Activated CD4-positive, alpha-beta T cell treated with anti-CD3 and anti-CD28 coated beads, Interleukin-2, Interleukin-6, amounts not matched to agents 100 ng/mL and 50 ng/mL, durations not matched to agents 16 hours and 8 hours (primary cell): ENCODE measurements at regions not wholly inside any gene's neighbourhood (a gene's known extent, or its start where the extent isn't known, plus 50 kb on each side); places are given as distances from the start of the nearest gene placed in this dataset.

Experiments used
- DNase-seq: peaks from one replicate; pipeline ENCODE4 v3.0.0-alpha.2; 2020

DNA sequence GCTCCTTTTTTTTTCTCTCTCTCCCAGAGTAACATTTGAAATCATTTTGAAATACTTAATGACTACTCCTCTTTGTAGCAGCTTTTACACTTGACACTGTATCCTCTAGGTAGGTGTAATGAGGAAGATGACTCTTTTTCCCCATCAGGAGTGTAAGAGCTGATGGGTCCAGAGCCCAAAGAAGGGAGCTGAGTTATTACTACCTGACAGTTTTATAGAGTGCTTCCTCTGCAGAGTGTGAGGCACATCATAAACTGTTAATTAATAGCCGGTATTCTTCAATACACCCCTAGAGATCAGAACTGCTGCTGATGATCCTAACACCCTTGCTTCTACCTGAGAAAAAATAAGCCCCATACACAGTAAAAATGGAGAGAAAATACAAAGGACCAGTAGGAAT lies 279.8 kb upstream of the SEMA3A start:
- DNase-seq, result no peak

DNA sequence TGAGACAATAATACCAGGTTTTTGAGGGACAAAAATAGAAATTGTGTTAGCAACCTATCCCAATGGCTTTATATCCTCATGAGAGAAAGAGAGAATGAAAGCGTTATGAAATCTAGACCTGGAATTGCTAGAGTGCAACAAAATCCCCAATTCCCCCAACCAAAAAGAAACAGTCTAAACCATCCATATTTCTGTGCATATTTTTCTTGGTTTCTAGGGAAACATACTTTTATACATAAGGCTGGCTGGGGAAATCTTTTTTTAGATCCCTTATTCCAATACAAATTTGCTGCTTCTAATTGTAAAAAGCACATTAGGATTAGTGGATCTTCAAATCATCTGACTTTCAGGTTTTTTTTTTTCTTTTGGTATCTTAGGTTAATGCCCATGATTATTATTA lies 277.0 kb upstream of the SEMA3A start:
- no peak for DNase-seq

DNA sequence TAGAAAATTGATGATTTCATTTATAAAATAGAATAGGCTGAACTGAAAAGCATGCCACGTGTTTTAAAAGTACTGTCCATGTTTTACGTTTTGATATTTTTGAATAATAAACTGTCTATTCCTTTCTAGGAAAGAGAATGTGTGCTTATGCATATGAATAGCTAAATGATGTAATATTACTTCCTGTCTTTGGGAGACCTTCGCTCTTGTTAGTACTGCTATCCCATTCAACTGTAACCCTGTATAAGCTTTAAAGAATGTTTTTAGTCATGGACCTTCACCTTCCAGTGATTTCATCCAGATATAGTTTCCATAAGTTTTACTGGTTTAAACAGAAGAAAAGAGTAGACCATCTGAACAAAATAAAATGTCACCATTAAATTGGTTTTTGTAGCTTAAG lies 274.4 kb upstream of the SEMA3A start:
- DNase-seq, result no peak

DNA sequence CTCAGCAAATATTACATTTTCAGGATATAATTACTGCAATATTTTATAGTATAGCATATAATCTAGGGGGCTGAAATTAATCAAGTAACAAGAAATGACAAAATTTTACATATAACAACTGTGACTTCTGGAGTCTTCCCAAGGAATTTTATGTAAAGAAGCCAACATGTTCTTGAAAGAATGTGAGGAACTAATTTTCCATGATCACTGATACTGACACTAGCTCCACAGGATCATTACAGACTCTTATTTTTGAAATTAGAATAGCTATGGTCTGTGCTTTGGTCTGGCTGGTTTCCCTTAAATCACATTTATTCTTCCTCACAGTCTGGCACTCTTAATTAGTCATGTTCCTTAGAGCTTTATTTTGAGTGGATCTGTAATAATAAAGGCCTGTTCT lies 267.7 kb upstream of the SEMA3A start:
- DNase-seq, result no peak

DNA sequence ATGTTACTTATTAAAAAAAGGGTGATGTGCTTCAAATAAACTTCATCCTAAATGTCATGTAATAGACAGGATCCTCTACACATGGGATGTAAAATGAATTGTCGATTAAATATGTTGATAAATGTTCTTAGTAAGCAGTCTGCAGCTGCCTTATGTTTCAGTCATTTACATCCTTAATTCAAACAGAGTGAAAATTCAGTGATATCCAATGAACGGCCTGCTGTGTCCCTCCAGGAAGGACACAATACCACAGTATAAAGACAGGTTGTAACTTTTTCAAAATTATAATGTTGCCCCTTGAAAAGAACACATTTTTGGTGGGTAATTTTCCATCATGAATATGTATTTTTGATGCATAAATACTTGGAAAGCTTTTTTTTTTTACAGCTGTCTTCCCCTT lies 266.5 kb upstream of the SEMA3A start:
- no peak for DNase-seq

DNA sequence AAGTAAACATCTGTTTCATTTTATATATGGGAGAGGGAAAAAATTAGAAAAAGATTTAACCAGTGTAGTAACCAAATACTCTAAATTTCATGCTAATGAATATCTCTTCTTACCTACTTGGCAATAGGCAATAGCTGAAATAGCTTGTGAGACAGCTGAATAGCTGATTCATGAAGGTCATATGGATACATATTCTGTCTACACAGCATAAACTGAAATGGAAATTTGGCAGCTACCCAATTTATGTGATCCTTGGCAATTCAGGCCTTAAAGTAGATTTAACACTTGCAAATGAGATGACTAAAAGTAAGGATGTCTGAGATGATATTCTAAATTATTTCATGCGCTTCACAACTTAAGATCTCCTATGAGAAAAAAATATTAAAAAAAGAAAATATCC lies 261.2 kb upstream of the SEMA3A start:
- DNase-seq, result no peak

DNA sequence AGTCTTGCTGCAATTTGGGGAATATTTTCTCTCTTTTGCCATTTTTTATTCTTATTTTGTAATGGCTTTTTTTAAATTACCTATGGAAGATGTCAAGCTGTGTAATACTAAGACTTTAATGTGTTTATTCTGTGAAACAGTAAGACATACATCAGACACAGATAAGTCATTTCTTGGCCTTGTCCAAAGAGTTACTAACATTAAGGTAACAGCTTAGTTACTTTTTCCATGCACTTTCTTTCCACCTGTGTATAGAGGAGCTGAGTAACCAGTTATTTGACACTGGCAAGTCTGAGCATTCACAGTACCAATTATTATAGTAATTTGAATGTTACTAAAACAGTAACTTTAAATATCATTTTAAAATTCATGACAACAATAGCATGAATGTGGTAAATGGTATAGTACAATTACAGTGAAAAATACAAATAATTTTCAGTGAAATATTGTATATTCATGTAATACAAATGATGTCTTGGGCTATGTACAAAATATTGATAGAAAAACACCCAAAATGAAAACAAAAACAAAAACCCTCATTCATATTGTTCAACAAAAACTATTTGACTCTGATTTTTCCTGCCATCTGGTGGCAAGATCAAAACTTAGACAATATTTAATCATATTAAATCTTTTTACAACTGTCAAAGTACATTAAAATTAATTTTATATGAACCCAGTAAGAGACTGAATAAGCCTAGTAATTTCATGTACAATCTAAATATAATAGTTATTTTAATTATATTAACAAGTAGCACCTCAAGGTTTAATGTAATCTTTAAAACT lies 259.8 kb upstream of the SEMA3A start:
- no peak for DNase-seq

DNA sequence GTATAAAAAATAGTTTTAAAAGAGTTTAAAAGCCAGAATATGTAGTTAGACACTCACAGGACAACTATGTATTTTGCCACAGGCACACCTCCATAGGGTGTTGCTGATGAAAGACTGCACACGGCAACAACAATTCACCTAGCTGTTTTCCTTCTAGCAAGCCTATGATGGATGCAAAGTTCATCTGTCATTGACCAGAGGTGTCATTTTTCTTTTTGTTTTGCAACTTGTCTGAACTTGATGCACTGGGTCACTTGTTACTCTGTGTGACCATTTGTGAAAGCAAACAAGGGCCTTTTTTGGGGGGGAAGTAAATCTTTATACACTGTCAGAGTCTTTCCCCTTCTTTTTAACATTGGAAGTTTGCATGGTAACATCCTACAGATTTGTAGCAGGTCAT lies 258.0 kb upstream of the SEMA3A start:
- no peak for DNase-seq

DNA sequence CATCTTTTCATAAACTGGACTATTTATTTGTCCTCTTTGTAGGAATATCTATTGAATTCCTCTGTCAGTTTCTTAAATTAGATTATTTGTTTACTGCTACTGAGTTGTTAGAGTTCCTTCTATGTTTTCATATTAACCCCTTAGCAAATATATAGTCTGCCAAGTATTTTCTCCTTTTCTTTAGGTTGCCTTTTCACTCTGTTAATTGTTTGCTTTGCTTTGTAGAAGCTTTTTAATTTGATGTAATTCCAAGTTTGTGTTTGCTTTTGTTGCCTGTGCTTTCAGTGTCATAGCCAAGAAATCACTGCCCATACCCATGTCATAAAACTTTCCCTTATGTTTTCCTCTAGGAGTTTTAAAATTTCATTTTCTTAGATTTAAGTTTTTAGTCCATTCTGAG lies 256.2 kb upstream of the SEMA3A start:
- no peak for DNase-seq

DNA sequence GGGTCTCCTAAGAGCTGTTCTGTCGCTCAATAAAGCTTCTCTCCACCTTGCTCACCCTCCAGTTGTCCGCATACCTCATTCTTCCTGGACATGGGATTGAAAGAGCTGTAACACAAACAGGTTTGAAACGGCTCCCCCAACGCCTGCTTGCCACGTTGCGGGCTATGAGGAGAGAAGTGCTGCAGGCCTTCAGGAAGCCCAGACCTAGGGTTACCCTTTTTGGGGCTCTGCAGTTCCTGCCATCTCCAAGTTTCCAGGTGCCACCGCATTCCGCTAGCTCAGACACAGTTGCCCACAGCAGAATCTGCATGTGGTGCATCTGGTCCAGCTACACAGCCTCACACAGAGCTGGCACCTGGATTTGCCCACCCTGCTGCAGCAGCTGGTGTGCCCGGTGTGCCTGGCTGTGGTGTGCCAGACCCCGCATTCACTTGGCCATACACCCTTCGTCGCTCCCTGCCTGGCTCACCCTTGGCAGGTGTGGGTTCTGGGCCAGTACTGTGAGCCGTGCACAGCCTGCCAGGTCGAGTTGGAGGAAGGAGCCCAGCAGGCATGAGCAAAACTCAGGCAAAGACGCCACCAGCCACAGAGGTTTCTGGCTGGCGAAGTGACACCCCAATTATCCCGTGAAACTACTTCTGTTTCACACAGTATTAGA lies 253.2 kb upstream of the SEMA3A start:
- DNase-seq, result no peak

DNA sequence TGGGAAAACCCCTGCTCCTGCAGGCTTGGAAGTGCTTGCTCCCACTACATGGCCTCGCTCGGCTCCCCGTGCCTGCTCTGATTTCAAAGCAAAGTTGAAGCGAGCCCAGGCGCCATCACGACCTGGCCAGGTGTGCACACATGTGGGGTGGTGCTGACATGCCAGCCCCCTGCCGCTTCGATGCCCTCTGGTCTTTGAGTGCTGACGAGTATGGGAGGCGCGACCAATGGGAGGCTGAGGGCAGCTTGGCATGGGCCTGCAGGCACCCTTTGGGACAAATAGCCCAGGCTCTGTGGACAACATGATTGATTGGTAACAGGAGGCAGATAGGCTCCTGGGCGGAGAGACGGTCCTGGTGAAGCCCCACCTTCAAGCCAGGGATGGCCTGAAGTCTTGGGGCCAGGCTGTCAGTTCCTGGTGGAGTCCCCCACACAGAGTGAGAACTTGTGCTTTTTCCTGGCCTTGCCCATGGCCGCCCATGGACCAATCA lies 252.4 kb upstream of the SEMA3A start:
- DNase-seq, result no peak

DNA sequence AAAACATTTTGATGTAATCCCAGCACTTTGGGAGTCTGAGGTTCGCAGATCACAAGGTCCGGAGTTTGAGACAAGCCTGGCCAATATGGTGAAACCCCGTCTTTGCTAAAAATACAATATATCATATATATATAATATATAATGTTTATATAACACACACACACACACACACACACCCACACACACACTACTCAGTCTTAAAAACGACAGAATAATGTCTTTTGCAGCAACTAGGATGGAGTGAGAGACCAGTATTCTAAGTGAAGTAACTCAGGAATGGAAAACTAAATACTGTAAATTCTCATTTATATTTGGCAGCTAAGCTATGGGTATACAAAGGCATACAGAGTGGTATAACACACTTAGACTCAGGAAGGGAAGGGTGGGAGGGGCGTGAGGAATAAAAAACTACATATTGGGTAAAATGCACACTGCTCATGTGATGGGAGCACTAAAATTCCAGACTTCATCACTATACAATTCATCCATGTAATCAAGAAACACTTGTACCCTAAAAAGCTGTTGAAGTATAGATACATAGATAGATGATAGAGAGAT lies 231.2 kb upstream of the SEMA3A start:
- no peak for DNase-seq

DNA sequence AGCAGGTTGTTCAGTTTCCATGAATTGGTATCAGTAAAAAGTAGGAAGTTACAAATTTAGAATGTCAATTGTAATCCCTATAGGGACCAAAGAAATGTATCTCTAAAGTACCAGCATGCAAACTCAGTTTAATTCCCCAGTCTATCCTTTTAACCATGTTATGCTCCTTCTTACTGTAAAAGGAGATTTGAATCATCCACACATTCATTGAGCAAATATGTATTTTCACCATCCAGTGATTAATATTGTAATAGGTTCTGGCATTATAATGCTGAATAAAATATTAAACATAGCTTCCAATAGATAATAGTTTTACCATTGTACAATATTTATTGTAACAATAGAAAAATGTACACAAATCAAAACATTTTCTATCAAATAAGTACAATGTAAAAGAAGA lies 228.2 kb upstream of the SEMA3A start:
- no peak for DNase-seq

DNA sequence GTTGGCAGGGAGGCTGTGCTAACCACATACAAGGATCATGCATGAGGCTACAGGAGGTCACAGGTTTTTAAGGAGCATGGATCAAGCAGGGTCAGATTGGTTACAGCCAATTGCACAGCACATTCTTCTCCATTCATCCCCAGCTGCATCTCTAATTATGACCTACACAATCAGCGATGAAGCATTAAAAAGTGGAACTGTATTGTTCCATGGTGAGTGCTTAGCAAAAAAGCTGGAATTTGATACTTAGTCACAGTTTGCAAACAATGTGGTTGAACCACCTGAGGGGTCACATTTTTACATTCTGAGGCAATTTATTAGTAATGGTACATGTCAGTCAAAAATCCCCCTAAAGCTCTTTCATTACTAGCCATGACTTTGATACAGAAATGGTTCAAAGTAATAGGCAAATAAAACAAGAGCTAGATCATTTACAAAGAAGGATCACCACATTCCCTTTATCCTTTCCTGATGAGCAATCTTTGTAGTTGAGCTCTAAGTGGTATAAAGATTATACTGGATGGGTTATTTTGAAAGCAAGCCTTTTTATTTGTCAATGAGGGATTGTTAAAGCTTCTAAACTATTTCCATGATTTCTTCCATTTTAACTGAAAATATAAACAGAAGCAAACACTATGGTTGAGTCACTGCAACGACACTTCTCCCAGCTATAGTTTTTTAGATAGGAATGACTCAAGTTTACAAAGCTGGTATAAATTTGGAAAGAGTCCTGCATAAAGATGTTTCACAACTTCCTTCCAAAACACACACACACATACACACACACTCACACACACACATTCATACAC lies 217.8 kb upstream of the SEMA3A start:
- DNase-seq, result no peak

DNA sequence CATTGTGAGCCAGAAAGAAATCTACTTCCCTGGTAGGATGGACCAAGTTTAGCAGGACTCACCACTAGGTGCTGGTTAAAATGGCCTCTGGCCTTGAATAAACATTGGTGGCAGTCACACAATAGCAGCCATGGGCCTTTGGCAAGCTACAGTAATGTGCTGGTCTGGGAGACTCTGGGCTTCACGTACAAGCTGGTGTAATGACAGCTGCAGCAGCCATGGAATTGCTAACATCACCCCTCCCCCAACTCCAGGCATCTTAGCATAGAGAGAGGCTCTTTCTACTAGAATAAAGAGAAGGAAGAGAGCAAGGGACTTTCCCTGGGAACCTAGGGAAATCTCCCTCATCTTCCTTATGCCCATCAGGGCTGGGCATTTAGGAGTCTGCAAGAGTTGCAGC lies 205.1 kb upstream of the SEMA3A start:
- no peak for DNase-seq

DNA sequence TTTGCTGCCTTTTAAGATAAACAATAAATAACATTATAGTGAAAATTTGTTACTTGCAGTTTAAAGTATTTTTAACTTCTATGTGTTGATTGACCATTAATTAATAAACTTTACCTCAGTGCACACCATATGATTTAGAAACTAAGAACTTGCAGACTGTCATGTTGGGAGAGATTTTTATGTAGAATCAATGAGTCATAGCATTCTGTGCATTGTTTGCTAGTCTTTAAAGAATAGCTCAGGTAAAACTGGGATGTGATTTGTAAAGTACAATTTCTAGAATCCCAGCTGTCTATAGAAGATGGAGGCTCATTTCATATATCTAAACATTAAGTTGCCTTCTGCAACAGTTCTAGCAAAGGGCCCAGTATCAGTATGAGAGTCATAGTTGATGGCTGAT lies 199.6 kb upstream of the SEMA3A start:
- DNase-seq, result no peak

DNA sequence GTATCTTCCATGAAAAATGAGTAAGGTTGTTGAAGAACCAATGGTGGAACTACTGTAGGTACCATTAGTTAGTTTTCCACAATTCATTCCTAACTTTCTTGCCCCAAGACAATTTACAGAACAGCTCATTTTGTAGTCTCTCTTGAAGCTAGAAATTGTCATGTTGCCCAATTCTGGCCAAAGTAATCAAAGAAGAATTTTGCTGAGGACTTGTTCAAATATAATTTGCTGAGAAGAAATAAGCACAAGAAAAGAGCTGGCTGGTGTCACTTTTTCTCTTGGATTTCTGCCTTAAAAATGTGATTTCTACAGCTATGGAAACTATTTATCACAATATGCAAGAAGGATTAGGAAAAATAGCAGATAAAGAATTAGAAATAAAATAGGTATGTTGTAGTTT lies 199.2 kb upstream of the SEMA3A start:
- DNase-seq, result no peak

DNA sequence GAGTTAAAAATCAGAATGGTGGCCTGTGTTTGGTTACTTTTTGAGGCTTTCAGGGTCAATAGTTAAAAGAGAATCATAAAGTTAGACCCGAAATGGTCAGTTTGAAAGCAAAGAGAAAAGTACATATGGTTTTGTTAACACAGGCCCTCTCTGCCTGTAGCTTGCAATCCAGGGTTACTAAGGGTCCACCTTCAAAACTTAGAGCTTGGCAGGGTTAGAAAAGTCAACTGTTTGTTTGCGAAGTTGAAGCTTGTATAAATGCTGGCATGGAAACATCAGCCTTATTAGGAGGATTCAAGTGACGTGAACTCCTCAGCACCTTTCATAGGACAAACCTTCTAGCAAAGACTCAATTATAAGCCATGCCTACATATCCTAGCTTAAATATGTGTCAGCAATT lies 196.3 kb upstream of the SEMA3A start:
- DNase-seq, result no peak

DNA sequence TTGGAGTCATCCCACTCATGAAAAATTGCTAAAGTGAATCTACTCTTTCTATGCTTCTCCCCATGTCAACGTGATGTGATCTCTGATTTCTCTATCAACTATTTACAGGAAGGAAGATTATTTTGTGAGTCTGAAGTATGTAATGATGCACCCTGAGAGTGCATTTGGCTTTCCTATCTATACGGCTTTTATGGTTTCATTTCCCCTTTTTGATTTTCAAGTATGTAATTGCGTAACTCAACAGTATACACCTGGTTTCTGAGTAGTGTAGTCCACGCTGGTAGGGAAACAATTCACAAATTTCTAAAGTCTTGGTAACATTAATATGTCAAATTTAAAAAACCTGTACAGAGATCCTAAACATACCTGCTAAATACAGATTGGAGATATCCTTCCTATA lies 194.7 kb upstream of the SEMA3A start:
- DNase-seq, result no peak

DNA sequence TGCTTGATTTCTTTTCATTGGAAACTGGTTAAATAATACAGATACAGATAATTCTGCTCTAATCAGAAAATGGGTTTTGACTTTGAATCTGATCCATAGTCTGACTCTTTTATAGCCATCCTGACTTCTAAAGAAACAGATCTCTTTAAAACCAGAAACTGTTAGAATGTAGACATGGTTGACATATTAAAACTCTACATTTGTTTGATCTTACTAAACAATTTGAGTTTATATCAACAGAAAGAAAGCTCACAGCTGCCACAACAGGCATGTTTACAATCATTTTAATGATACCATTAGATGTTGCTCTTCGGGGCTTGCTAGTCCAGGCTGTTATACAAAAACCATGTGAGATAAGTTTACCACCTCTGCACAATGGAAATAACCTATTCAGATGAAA lies 193.0 kb upstream of the SEMA3A start:
- no peak for DNase-seq

DNA sequence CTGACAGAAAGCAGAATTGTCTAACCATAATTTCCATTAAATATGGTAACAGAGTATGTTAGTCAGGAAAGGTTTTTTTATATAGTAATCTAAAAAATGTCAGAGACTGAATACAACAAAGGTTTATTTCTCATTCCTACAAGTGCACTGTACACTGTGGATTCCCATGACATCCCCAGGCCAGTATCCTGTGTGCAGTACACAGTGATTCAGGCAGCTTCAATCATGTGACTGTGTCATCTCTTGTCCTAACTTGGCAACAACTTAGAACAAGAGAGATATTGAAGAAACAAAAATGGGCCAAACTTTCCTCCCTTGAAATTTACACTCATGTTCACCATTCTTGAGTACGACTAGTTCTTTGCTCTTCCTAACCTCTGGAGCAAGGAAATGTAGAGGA lies 189.8 kb upstream of the SEMA3A start:
- no peak for DNase-seq

DNA sequence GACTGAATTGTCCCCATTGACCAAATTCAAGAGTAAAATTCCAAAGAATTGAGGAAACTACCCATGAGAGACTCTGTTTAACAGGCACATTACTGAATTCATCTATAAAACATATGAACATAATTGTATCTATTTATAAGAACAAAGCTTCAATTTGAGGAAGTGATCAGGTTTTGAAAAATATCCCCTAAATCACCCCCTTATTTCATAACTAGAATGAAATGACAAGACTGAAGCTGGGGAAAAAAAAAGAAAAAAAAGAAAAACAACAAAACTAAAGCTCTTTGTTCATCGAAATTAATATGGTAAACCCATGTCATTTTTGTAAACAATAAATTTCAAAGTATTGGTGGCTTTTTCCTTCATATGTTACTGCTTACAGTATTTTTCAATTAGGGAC lies 184.9 kb upstream of the SEMA3A start:
- no peak for DNase-seq

DNA sequence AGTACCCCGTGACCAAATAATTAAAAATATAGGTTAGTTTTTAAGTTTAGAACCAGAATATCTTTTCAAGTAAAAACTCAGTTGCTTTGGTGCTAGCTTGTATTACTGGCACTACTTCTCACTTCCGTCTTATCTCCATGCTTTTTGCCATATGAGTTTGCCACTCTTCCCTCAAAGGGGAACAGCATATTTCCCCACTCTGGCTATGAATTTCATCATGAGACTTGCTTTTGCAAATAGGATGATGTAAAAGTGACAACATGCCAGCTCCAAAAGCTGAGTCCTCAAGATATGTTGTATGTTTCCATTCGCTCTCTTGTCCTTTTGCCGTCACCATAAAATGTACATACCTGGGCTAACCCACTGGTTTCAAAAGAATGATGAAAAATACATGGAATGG lies 178.1 kb upstream of the SEMA3A start:
- no peak for DNase-seq

DNA sequence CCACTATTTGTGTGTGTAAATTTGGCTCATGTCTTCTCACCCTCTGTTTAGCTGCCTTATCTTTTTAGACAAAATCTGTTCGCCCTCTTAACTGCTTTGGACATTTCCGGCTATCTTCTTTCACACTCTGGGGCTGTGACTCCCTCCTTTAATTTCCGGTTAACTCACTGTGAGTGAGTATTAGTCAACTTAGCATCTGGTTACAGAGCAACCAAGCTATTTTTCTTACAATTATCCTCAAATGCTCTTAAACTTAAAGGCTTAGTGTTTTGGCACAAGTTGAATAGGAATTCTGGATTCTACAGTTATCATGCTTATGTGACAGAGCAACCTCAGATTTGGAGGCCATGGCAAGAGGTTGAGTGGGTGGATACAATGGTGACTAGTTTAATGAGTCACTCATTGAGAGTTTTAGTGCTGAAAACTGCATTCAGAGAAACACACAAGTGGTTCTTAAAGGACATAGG lies 177.6 kb upstream of the SEMA3A start:
- DNase-seq, result no peak
